HG03439 (cell line): ENCODE measurements at regions not wholly inside any gene's neighbourhood (a gene's known extent, or its start where the extent isn't known, plus 50 kb on each side); places are given as distances from the start of the nearest gene placed in this dataset.

ENCODE experiments used
- ATAC-seq: cut with Tn5 transposase; IDR thresholded peaks from one replicate; pipeline ENCODE4 v1.9.1; 2021; ENCODE audit warnings: mild to moderate bottlenecking, moderate library complexity; ENCODE audit not compliant: unreplicated experiment

- ATAC-seq, result no peak
Observed at GRCh38 chr3:153596401-153596800, 434.4 kb downstream of the RAP2B start.

GRCh38 chr3:153599685-153600084 is 437.7 kb downstream of the RAP2B start:
- ATAC-seq, result no peak

- ATAC-seq, result no peak
Observed at GRCh38 chr3:153600896-153601295, 438.9 kb downstream of the RAP2B start.

- ATAC-seq, result no peak
Observed at GRCh38 chr3:153601374-153601853, 439.4 kb downstream of the RAP2B start.

- no peak for ATAC-seq
Observed at GRCh38 chr3:153602801-153603200, 440.8 kb downstream of the RAP2B start.

GRCh38 chr3:153614140-153614539 is 452.1 kb downstream of the RAP2B start:
- ATAC-seq, result no peak

GRCh38 chr3:153614563-153614962 is 452.5 kb downstream of the RAP2B start:
- ATAC-seq, result no peak

GRCh38 chr3:153615863-153616262 is 453.8 kb downstream of the RAP2B start:
- no peak for ATAC-seq

- no peak for ATAC-seq
Observed at GRCh38 chr3:153617463-153617862, 455.4 kb downstream of the RAP2B start.

GRCh38 chr3:153618176-153618575 is 456.1 kb downstream of the RAP2B start:
- ATAC-seq, result no peak

- ATAC-seq, result no peak
Observed at GRCh38 chr3:153619268-153619667, 457.2 kb downstream of the RAP2B start.

- ATAC-seq, result peak; percentile 90
Observed at GRCh38 chr3:153621953-153622352, 459.9 kb downstream of the RAP2B start.

GRCh38 chr3:153623834-153624233 is 461.8 kb downstream of the RAP2B start:
- no peak for ATAC-seq

GRCh38 chr3:153624310-153625030 is 462.4 kb downstream of the RAP2B start:
- ATAC-seq, result no peak

GRCh38 chr3:153625506-153625905 is 463.5 kb downstream of the RAP2B start:
- no peak for ATAC-seq

GRCh38 chr3:153626158-153626557 is 464.1 kb downstream of the RAP2B start:
- ATAC-seq, result no peak

- no peak for ATAC-seq
Observed at GRCh38 chr3:153628591-153628990, 466.6 kb downstream of the RAP2B start.

- no peak for ATAC-seq
Observed at GRCh38 chr3:153629148-153629547, 467.1 kb downstream of the RAP2B start.

GRCh38 chr3:153631102-153631501 is 469.1 kb downstream of the RAP2B start:
- ATAC-seq, result no peak

GRCh38 chr3:153631664-153632063 is 469.6 kb downstream of the RAP2B start:
- no peak for ATAC-seq

GRCh38 chr3:153633407-153633806 is 471.4 kb downstream of the RAP2B start:
- ATAC-seq, result no peak

GRCh38 chr3:153634683-153635082 is 472.7 kb downstream of the RAP2B start:
- no peak for ATAC-seq

GRCh38 chr3:153639631-153640030 is 477.6 kb downstream of the RAP2B start:
- no peak for ATAC-seq
